ENCODE measurements at regions not wholly inside any gene's neighbourhood (a gene's known extent, or its start where the extent isn't known, plus 50 kb on each side); places are given as distances from the start of the nearest gene placed in this dataset.

DNA sequence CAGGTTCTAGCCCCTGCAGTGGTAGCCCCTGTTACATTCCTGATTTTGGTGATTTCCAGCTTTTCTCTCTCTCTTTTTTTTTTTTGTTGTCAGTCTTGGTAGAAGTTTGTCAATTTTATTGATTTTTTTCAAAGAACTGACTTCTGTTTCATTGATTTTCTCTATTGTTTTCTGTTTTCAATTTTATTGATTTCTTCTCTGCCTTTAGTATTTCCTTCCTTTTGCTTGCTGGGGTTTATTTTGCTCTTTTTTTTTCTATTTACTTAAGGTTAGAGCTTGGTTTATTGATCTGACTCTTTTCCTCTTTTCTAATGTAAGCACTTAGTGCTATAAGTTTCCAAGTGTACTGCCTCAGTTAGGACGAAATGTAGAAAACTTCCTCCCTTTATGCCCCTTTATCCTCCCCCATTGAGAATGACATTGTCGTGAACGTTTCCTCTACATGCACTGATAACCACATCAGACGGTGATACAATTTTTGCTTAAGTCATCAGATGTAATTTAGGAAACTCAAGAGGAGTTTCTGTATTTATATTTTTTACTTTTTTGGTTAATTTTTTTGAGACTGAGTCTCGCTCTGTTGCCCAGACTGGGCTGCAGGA lies 81.1 kb upstream of the HS6ST1 start:
- DNase-seq (ENCODE audit: low spot score) = no peak

GRCh38 chr2:128401680-128402079 lies 83.0 kb upstream of the HS6ST1 start:
- no peak for DNase-seq (ENCODE audit: low spot score)

DNA sequence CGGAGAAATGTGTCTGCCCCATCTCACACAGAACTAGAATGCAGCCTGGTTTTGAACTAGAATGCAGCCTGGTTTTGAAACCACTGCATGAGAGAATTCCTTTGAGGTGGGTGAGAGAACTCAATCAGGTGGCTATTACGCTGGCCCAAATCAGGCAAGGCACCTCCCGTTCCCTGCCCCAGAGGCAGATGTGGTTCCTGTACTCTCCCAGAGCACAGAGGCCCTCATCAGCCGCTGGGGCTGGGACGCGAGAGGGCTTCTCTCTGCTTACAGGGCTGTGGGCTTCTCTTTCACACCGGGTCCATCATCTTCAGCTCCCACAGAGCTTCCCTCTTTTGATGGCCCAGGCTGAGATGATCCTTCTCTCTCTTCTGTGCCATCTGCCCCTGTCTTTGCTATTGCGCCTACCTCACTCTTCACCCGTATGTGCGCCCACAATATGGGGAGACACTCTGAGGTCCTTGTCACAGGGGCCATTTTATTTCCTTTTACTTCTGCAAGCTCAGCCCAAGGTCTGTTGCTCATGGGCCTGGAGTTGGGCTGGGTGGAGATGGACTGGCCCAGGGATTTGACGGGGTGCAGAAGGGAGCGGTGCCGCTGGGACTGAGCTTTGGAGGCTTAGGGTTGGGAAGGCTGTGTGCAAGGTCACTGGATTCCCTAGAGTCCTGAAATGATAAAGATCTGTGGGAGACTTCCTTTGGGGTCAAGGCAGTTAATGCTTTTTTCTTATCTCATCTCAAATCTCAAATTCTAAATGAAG lies 84.4 kb upstream of the HS6ST1 start:
- no peak for DNase-seq (ENCODE audit: low spot score)

DNA sequence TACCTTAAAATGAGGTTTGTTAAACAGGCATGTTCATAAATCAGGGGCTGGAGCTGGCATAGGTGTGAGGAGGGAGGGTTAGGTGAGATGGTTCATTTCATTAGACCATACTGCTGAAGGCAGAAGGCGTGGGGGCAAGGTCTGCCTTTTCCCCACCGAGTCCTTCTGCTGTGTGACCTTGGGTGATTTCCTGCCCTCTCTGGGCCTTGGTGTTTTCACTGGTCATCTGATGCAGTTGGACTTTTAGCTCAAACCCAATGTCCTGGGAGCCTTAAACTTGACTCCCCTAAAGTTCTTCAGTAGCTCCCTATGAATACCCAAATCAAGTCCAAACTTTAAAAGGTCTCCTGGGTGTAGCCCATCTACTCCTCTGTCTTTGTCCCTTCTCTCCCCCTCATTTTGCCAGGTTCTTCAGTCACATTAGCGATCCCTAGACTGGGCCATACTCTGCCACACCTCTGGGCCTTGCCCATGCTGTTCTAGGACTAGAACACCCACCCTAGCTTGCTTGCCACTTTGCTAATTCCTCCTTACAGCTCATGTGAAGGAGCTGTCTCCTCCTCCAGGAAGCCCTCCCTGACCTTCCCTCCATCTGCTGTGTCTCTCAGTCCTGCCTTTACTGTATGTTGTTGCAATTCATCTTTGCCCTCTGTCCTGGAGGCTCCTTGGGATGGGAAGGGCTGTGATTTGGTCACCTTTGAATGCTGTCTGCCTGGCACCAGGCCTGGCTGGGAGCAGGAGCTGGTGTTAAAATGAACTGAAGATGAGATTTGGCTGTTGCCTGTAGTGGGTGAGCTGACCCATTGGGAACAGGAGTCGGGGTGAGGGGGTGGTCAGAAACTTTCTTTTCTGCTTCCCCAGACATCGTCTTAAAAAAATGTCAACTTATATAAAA lies 85.4 kb upstream of the HS6ST1 start:
- no peak for DNase-seq (ENCODE audit: low spot score)

DNA sequence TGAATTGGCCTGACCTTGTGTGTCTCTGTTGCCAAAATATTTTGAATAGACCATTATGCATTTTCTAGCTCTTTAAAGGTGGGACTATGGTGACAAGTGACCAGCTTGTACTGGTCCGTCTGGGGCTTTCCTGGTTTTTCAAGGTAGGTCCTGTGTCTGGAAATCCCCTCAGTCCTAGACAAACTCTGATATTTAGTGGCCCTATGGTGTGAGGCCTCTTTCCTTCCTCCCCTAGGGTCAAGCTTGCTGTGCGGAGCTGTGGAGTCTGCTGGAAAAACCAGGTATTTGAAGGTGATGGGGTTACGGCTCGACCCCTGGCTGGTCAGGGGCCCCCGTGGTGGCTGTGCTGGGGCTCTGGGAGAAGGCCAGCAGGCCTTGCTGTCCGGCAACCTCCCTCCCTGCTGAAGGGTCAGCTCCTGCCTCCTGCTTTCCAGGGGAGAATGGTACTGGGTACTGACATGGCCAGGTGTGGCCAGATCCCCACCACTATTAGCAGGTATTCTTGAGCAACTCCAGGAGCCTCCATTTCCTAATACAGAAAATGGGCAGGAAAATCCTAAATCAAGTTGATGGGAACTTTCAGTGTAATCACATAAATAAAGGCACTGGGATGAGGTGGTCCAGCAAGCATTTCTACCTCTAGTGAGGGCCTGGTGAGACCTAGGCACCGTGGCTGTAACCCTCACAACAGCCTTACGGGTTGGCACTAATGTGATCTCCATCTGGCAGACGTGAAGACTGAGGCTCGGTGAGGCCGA lies 86.2 kb upstream of the HS6ST1 start:
- DNase-seq (ENCODE audit: low spot score) = no peak

GRCh38 chr2:128405467-128405900 lies 86.8 kb upstream of the HS6ST1 start:
- DNase-seq (ENCODE audit: low spot score) = no peak

DNA sequence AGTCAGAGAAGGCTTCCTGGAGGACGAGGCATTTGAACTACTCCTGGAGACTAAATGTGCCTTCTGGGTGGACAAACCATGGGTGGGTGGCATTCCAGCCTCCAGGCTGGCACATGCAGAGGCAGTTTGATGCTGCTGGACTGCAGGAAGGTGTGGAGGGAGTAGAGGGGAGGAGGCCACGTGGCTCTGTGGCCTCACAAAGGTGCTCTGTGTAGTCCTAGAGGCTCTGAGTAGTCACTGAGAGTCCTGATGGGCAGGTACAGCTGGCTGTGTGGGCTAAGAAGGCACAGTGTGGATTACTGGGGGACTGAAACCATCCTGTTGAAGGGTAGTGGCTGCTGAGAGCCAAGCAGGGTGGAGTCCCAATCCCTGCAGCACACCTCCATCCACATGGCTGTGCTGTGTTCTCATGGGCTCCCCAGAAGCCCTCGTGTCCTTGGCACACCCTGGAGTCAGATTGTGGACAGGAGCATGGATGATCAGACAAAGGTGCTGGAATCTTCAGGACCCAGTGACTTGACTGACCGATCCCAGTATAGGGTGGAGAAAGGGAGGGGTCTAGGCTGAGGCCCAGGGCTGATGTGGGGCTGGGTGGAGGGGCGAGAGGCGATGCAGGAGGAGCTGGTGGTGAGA lies 87.4 kb upstream of the HS6ST1 start:
- no peak for DNase-seq (ENCODE audit: low spot score)

DNA sequence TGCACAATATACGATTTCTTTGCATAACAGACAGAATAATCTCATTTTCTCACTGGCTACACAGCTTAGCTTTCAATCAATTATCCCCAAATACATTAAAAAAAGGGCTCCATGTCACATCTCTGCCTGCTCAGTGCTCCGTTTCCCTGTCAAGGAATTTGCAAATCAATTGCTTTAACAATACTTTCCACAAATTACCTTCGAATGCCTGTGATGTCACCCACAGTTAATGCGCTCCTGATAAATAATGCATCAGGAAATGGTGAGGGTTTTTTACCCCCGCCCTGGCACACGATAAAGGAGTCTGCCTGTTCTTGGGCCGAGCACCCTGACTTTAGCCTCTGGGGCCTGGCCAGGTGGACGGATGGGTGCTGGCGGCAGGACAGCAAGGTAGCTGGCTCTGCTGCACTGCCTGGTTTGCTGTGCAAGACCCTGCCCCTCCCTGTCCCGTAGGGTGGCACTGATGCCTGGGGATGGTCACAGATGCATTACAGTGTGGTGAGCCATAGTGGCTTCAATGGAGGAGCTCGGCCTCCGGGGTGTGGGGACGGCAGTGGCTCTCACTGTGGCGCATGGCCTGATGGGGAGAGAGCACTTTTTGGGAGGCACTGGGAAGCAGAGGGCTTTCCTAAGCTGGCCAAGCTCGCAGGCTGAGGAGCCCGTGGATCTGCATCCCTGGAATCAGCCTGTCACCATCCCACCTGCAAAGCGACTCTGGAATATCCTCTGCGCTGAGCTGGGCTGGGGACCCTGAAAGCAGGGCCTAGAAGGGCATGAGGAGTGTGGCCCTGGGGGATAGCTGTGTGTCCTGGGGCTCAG lies 88.3 kb upstream of the HS6ST1 start:
- no peak for DNase-seq (ENCODE audit: low spot score)

- DNase-seq (ENCODE audit: low spot score) = no peak
Measured at GRCh38 chr2:128408349-128409305, 90.0 kb upstream of the HS6ST1 start.

GRCh38 chr2:128409326-128410034 lies 90.8 kb upstream of the HS6ST1 start:
- DNase-seq (ENCODE audit: low spot score) = no peak

DNA sequence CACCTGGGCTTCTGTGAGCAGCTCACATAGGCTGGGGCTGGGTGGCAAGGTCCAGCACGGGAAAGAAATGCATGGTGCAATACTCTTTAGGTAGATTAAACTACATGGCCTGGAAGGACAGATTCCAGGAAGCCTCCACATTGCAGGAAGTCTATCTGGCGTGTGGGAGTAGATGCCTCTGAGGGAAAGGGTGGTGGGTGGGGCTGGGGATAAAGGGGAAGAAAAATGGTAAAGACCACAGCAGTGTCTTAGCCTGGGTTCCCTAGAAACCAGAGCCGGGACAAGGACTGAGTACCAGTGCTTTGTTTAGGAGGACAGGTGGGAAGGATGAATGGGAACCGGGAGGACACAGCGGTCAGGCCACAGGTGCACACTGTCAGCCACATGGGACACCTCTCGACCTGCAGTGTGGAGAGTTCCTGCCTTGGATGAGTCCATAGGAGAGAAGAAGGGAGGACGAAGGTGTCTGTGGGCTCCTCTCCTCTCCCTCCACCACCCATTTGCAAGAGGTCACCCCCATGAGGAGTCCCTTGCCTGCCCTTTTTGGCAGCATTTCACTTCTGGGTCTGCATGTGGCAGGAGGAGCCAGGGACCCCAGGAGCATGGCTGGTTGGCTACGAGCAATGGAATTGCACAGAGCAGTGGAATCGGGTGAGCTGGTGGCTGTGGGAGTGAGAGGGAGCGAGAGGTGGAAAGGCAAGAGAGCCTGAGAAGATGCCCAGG lies 91.5 kb upstream of the HS6ST1 start:
- DNase-seq (ENCODE audit: low spot score) = no peak

- no peak for DNase-seq (ENCODE audit: low spot score)
Measured at GRCh38 chr2:128410758-128411215, 92.1 kb upstream of the HS6ST1 start.

- DNase-seq (ENCODE audit: low spot score) = no peak
Measured at GRCh38 chr2:128411431-128411830, 92.8 kb upstream of the HS6ST1 start.

- DNase-seq (ENCODE audit: low spot score) = no peak
Measured at GRCh38 chr2:128412181-128412871, 93.7 kb upstream of the HS6ST1 start.

GRCh38 chr2:128413014-128413717 lies 94.5 kb upstream of the HS6ST1 start:
- no peak for DNase-seq (ENCODE audit: low spot score)

- peak; percentile 75 for DNase-seq (ENCODE audit: low spot score)
Measured at GRCh38 chr2:128413718-128414341, 95.2 kb upstream of the HS6ST1 start.
